ENCODE measurements at regions not wholly inside any gene's neighbourhood (a gene's known extent, or its start where the extent isn't known, plus 50 kb on each side); places are given as distances from the start of the nearest gene placed in this dataset.

DNA sequence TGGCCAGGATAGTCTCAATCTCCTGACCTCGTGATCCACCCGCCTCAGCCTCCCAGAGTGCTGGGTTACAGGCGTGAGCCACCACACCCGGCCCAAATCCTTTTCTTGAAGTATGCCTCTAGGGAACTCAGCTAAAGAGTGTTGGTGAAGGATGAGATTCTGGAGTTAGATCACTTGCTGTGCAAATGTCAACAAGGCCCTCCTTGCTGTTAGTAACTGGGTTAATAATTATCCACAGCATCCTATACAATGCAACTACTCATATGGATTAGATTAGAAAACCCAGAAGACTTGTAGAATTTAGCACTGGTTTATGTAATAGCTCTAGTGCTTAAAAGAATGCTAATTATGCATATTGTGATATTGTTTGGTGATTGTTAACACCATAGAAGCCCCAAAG, 310.8 kb upstream of the TFPI start:
- Histone ChIP-seq H3K9me2 (ENCODE audit: insufficient read depth) (no peaks in the 10 kb centered on the region), H3K9me3 (ENCODE audit: low read depth) (no peaks in the 10 kb centered on the region), H3K9ac (no peak overlapping the region), H4K20me1 (ENCODE audit: insufficient read depth) (no peaks in the 10 kb centered on the region), H3K27ac (no peak overlapping the region), H3K79me2 (ENCODE audit: insufficient read depth) (no peaks in the 10 kb centered on the region), H3F3A (ENCODE audit: insufficient read depth) (no peaks in the 10 kb centered on the region), H3K4me2 (ENCODE audit: unreplicated experiment) (no peak overlapping the region), H3K4me1 (ENCODE audit: insufficient read depth) (no peaks in the 10 kb centered on the region), H3K4me3 (no peak overlapping the region), H3K27me3 (replicated peaks; ENCODE audit: insufficient read depth) (no peaks in the 10 kb centered on the region; the same call in 1 of the 2 replicates), H3K36me3 (ENCODE audit: low read depth) (no peaks in the 10 kb centered on the region), H2AFZ (no peak overlapping the region)
- no peak for DNase-seq
- no peak for TF ChIP-seq EZH2 (IDR thresholded peaks at IDR 0.05; ENCODE audit: insufficient read depth, poor library complexity, severe bottlenecking)
- no peak for TF ChIP-seq EZH2phosphoT487 (IDR thresholded peaks at IDR 0.05; ENCODE audit: insufficient read depth, low read depth)
- in situ Hi-C loops (cut with MboI) = no loop called here
- WGBS, 2 experiments (ENCODE audit: low coverage in 1 of 2, low lambda C conversion rate in 2 of 2, missing lambda C conversion rate in 2 of 2) = 72 to 79% methylated on average over 4 of the region's 4 CpGs

DNA sequence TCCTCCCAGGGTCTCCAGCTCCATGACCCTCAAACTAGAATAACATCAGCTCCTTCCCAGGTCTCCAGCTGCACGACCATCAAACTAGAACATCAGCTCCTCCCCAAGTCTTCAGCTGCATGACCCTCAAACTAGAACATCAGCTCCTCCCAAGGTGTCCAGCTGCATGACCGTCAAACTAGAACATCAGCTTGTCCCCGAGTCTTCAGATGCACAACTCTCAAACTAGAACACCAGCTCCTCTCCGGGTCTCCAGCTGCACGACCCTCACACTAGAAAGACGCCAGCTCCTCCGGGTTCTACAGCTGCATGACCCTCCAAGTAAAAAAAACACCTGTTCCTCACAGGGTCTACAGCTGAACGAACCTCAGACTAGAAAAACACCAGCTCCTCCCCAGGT, 312.9 kb upstream of the TFPI start:
- TF ChIP-seq EZH2phosphoT487 (IDR thresholded peaks at IDR 0.05; ENCODE audit: insufficient read depth, low read depth) (no peak), EZH2 (IDR thresholded peaks at IDR 0.05; ENCODE audit: insufficient read depth, poor library complexity, severe bottlenecking) (no peak)
- H3K9me3 ChIP-seq (ENCODE audit: low read depth) = no peaks in the 10 kb centered on the region
- no peaks in the 10 kb centered on the region for H3F3A ChIP-seq (ENCODE audit: insufficient read depth)
- H3K36me3 ChIP-seq (ENCODE audit: low read depth) = no peaks in the 10 kb centered on the region
- H3K9me2 ChIP-seq (ENCODE audit: insufficient read depth) = no peaks in the 10 kb centered on the region
- H2AFZ ChIP-seq = no peak overlapping the region
- 63 to 65% methylated on average over 8 of the region's 8 CpGs for WGBS, 2 experiments (ENCODE audit: low coverage in 1 of 2, low lambda C conversion rate in 2 of 2, missing lambda C conversion rate in 2 of 2)
- no peaks in the 10 kb centered on the region for H3K79me2 ChIP-seq (ENCODE audit: insufficient read depth)
- H3K9ac ChIP-seq = no peak overlapping the region
- DNase-seq = no peak
- no peak overlapping the region for H3K27ac ChIP-seq
- H3K4me1 ChIP-seq (ENCODE audit: insufficient read depth) = no peaks in the 10 kb centered on the region
- in situ Hi-C loops (cut with MboI) = no loop called here
- H4K20me1 ChIP-seq (ENCODE audit: insufficient read depth) = no peaks in the 10 kb centered on the region
- H3K4me2 ChIP-seq (ENCODE audit: unreplicated experiment) = no peak overlapping the region
- no peak overlapping the region for H3K4me3 ChIP-seq
- H3K27me3 ChIP-seq (replicated peaks; ENCODE audit: insufficient read depth) = no peaks in the 10 kb centered on the region; the same call in 1 of the 2 replicates

DNA sequence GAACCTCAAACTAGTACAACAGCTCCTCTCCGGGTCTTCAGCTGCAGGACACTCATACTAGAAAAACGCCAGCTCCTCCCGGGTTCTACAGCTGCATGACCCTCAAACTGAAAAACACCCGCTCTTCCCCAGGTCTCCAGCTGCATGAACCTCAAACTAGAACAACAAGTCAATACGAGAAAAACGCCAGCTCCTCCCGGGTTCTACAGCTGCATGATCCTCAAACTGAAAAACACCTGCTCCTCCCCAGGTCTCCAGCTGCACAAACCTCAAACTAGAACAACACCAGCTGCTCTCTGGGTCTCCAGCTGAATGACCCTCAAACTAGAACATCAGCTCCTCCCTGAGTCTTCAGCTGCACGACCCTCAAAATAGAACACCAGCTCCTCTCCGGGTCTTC, 315.0 kb upstream of the TFPI start:
- Histone ChIP-seq H3K36me3 (ENCODE audit: low read depth) (no peaks in the 10 kb centered on the region), H3K27me3 (replicated peaks; ENCODE audit: insufficient read depth) (no peaks in the 10 kb centered on the region; the same call in 1 of the 2 replicates), H3K9ac (no peak overlapping the region), H3K9me2 (ENCODE audit: insufficient read depth) (no peaks in the 10 kb centered on the region), H3F3A (ENCODE audit: insufficient read depth) (no peaks in the 10 kb centered on the region), H3K4me3 (no peak overlapping the region), H3K27ac (no peak overlapping the region), H4K20me1 (ENCODE audit: insufficient read depth) (no peaks in the 10 kb centered on the region), H3K79me2 (ENCODE audit: insufficient read depth) (no peaks in the 10 kb centered on the region), H3K4me2 (ENCODE audit: unreplicated experiment) (no peak overlapping the region), H3K4me1 (ENCODE audit: insufficient read depth) (no peaks in the 10 kb centered on the region), H2AFZ (no peak overlapping the region), H3K9me3 (ENCODE audit: low read depth) (no peaks in the 10 kb centered on the region)
- TF ChIP-seq EZH2 (IDR thresholded peaks at IDR 0.05; ENCODE audit: insufficient read depth, poor library complexity, severe bottlenecking) (no peak), EZH2phosphoT487 (IDR thresholded peaks at IDR 0.05; ENCODE audit: insufficient read depth, low read depth) (no peak)
- DNase-seq = no peak
- in situ Hi-C loops (cut with MboI) = no loop called here
- 65 to 77% methylated on average over 8 to 9 of the region's 9 CpGs for WGBS, 2 experiments (ENCODE audit: low coverage in 1 of 2, low lambda C conversion rate in 2 of 2, missing lambda C conversion rate in 2 of 2)

DNA sequence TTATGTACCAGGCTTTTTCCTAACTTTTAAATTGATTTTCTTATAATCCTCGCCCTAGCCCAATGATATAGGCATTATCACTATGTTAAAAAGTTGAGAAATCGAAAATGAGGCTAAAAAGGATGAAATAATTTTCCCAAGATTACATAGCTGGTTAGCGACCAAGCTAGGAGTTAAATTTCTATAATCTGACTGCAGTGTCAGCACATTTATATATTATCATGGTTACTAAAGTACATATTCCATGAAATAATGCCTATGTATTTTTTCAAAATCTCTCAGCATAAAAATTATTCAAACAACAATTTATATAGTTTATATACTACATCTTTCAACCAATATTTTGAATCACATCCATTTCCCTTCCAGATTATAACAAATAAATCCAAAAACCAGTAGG, 317.3 kb upstream of the TFPI start:
- in situ Hi-C loops (cut with MboI) = no loop called here

DNA sequence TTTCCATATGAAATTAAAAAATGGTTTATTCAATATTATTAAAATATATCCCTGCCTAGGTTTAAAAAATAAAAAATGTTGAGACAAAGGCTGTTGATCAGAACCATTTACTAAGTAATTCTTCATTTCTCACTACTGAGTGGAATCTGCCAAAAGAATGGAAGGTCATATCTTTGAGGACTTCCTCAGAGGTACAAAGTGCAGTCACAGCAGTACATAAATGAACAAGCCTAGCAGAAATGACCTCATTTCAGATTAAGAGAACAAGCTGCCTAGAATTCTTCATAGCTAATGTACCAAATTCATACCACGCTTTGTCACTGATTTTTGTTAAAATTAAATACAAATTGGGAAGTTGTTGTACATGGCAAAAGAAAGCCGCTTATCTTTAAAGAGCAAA, 318.9 kb upstream of the TFPI start:
- Histone ChIP-seq H3K4me1 (ENCODE audit: insufficient read depth) (no peaks in the 10 kb centered on the region), H3K9me2 (ENCODE audit: insufficient read depth) (no peaks in the 10 kb centered on the region), H3K27me3 (replicated peaks; ENCODE audit: insufficient read depth) (no peaks in the 10 kb centered on the region), H3K36me3 (ENCODE audit: low read depth) (no peaks in the 10 kb centered on the region), H3K9ac (no peak overlapping the region), H3K4me2 (ENCODE audit: unreplicated experiment) (no peak overlapping the region), H3K4me3 (no peak overlapping the region), H3F3A (ENCODE audit: insufficient read depth) (no peaks in the 10 kb centered on the region), H4K20me1 (ENCODE audit: insufficient read depth) (no peaks in the 10 kb centered on the region), H3K9me3 (ENCODE audit: low read depth) (no peaks in the 10 kb centered on the region), H3K27ac (no peak overlapping the region), H2AFZ (no peak overlapping the region), H3K79me2 (ENCODE audit: insufficient read depth) (no peaks in the 10 kb centered on the region)
- TF ChIP-seq EZH2 (IDR thresholded peaks at IDR 0.05; ENCODE audit: insufficient read depth, poor library complexity, severe bottlenecking) (no peak), EZH2phosphoT487 (IDR thresholded peaks at IDR 0.05; ENCODE audit: insufficient read depth, low read depth) (no peak)
- in situ Hi-C loops (cut with MboI) = no loop called here
- WGBS, 2 experiments (ENCODE audit: low coverage in 1 of 2, low lambda C conversion rate in 2 of 2, missing lambda C conversion rate in 2 of 2) = 74 to 83% methylated on average over 2 of the region's 2 CpGs
- no peak for DNase-seq

More for the DNA sequence above, 317.3 kb upstream of the TFPI start:
- Histone ChIP-seq H3K36me3 (ENCODE audit: low read depth) (no peaks in the 10 kb centered on the region), H3K4me2 (ENCODE audit: unreplicated experiment) (no peak overlapping the region), H3K27me3 (replicated peaks; ENCODE audit: insufficient read depth) (no peaks in the 10 kb centered on the region; the same call in 1 of the 2 replicates), H3K79me2 (ENCODE audit: insufficient read depth) (no peaks in the 10 kb centered on the region), H3K9me2 (ENCODE audit: insufficient read depth) (no peaks in the 10 kb centered on the region), H3K4me1 (ENCODE audit: insufficient read depth) (no peaks in the 10 kb centered on the region), H3K9ac (no peak overlapping the region), H3K9me3 (ENCODE audit: low read depth) (no peaks in the 10 kb centered on the region), H2AFZ (no peak overlapping the region), H3K4me3 (no peak overlapping the region), H3F3A (ENCODE audit: insufficient read depth) (no peaks in the 10 kb centered on the region), H4K20me1 (ENCODE audit: insufficient read depth) (no peaks in the 10 kb centered on the region), H3K27ac (no peak overlapping the region)
- 55% methylated on average over 3 of the region's 3 CpGs for WGBS, 2 experiments (ENCODE audit: low coverage in 1 of 2, low lambda C conversion rate in 2 of 2, missing lambda C conversion rate in 2 of 2)
- TF ChIP-seq EZH2phosphoT487 (IDR thresholded peaks at IDR 0.05; ENCODE audit: insufficient read depth, low read depth) = no peak
- TF ChIP-seq EZH2 (IDR thresholded peaks at IDR 0.05; ENCODE audit: insufficient read depth, poor library complexity, severe bottlenecking) = no peak
- no peak for DNase-seq

All from GM23248 (cell line).